HFFc6 (cell line): ENCODE measurements at regions not wholly inside any gene's neighbourhood (a gene's known extent, or its start where the extent isn't known, plus 50 kb on each side); places are given as distances from the start of the nearest gene placed in this dataset.
A peak's percentile ranks its signal among the peaks of the same experiment; 100 is the strongest.

Experiments
- DNase-seq: peaks from one replicate; pipeline ENCODE4 v3.0.0-alpha.2; 2018
- H3K27ac Mint-ChIP-seq: 2 replicates; pipeline ENCODE4 v1.8.0; 2020; ENCODE audit warnings: mild to moderate bottlenecking, mixed read lengths
- H3K27me3 Mint-ChIP-seq: 2 replicates; pipeline ENCODE4 v1.8.0; 2021; ENCODE audit warnings: mild to moderate bottlenecking, moderate library complexity, mixed read lengths; ENCODE audit not compliant: insufficient read depth
- H3K36me3 Mint-ChIP-seq: 2 replicates; pipeline ENCODE4 v1.8.0; 2021; ENCODE audit warnings: low read depth, mixed read lengths
- H3K4me1 Mint-ChIP-seq: 2 replicates; pipeline ENCODE4 v1.8.0; 2020; ENCODE audit warnings: low read depth, mixed read lengths
- H3K4me3 Mint-ChIP-seq: 2 replicates; pipeline ENCODE4 v1.8.0; 2020; ENCODE audit warnings: mild to moderate bottlenecking, moderate library complexity, mixed read lengths
- H3K9me3 Mint-ChIP-seq: 2 replicates; pipeline ENCODE4 v1.8.0; 2020; ENCODE audit warnings: mild to moderate bottlenecking, mixed read lengths
- CTCF ChIP-seq: fragments of 200-600 bp; sonication (generic); IDR thresholded peaks from 2 replicates; pipeline ENCODE4 v1.5.0; 2021; ENCODE audit warnings: antibody characterized with exemption, mild to moderate bottlenecking

GRCh38 chr19:29084266-29084665, 128.7 kb downstream of the UQCRFS1 start:
- Mint-ChIP-seq H3K36me3 (no peaks in the 10 kb centered on the region), H3K27me3 (peaks cover 21% of the 10 kb centered on the region), H3K4me3 (no peak overlapping the region), H3K9me3 (no peaks in the 10 kb centered on the region), H3K4me1 (no peaks in the 10 kb centered on the region), H3K27ac (no peak overlapping the region)
- TF ChIP-seq CTCF: peak; percentile 76
- peak; percentile 22 for DNase-seq

GRCh38 chr19:29083863-29084262, 129.1 kb downstream of the UQCRFS1 start:
- no peaks in the 10 kb centered on the region for H3K36me3 Mint-ChIP-seq
- TF ChIP-seq CTCF: no peak
- H3K9me3 Mint-ChIP-seq: no peaks in the 10 kb centered on the region
- H3K27ac Mint-ChIP-seq: no peak overlapping the region
- H3K27me3 Mint-ChIP-seq: peaks cover 22% of the 10 kb centered on the region
- no peaks in the 10 kb centered on the region for H3K4me1 Mint-ChIP-seq
- DNase-seq: no peak
- H3K4me3 Mint-ChIP-seq: no peak overlapping the region

GRCh38 chr19:29079356-29080032, 133.5 kb downstream of the UQCRFS1 start:
- H3K9me3 Mint-ChIP-seq: no peaks in the 10 kb centered on the region
- H3K27ac Mint-ChIP-seq: no peak overlapping the region
- no peaks in the 10 kb centered on the region for H3K36me3 Mint-ChIP-seq
- no peak overlapping the region for H3K4me3 Mint-ChIP-seq
- H3K27me3 Mint-ChIP-seq: peaks cover 14% of the 10 kb centered on the region
- no peak for DNase-seq
- H3K4me1 Mint-ChIP-seq: no peaks in the 10 kb centered on the region
- no peak for TF ChIP-seq CTCF

- DNase-seq: no peak
- TF ChIP-seq CTCF: no peak
- no peaks in the 10 kb centered on the region for H3K36me3 Mint-ChIP-seq
- H3K27me3 Mint-ChIP-seq: peaks cover 10% of the 10 kb centered on the region
- no peaks in the 10 kb centered on the region for H3K9me3 Mint-ChIP-seq
- no peak overlapping the region for H3K27ac Mint-ChIP-seq
- H3K4me3 Mint-ChIP-seq: no peak overlapping the region
- no peaks in the 10 kb centered on the region for H3K4me1 Mint-ChIP-seq
Measured at GRCh38 chr19:29076963-29077362, 136.0 kb downstream of the UQCRFS1 start.

GRCh38 chr19:29076161-29076560, 136.8 kb downstream of the UQCRFS1 start:
- H3K27ac Mint-ChIP-seq: no peak overlapping the region

More at GRCh38 chr19:29076161-29076560, 136.8 kb downstream of the UQCRFS1 start:
- no peak for DNase-seq
- Mint-ChIP-seq H3K4me3 (no peak overlapping the region), H3K9me3 (no peaks in the 10 kb centered on the region), H3K36me3 (no peaks in the 10 kb centered on the region), H3K4me1 (no peaks in the 10 kb centered on the region), H3K27me3 (peaks cover 10% of the 10 kb centered on the region)
- no peak for TF ChIP-seq CTCF
